Naive B cell (primary cell): ENCODE measurements at regions not wholly inside any gene's neighbourhood (a gene's known extent, or its start where the extent isn't known, plus 50 kb on each side); places are given as distances from the start of the nearest gene placed in this dataset.

Experiments
- ATAC-seq, 2 donors: fragments of 150-1000 bp; cut with Tn5 transposase; 2 replicates each; pipeline ENCODE4 v1.10.0; 2021; ENCODE audit warnings: low read depth in 2 of 2, mild to moderate bottlenecking in 2 of 2, moderate library complexity in 2 of 2
- DNase-seq: peaks from one replicate; pipeline ENCODE4 v3.0.0; 2022
- H3K27ac Mint-ChIP-seq, 6 donors: one replicate each; pipeline ENCODE4 v1.8.0; 2020 to 2022; ENCODE audit warnings: mild to moderate bottlenecking in 6 of 6, mixed read lengths in 6 of 6, moderate library complexity in 5 of 6, inconsistent platforms in 2 of 6
- H3K27me3 Mint-ChIP-seq, 3 donors: one replicate each; pipeline ENCODE4 v1.8.0; 2021 to 2022; ENCODE audit warnings: mixed read lengths in 3 of 3, mild to moderate bottlenecking in 1 of 3
- H3K36me3 Mint-ChIP-seq, 2 donors: one replicate each; pipeline ENCODE4 v1.8.0; 2020 to 2022; ENCODE audit warnings: mixed read lengths in 2 of 2, inconsistent platforms in 1 of 2, mild to moderate bottlenecking in 1 of 2
- H3K4me1 Mint-ChIP-seq, 3 donors: one replicate each; pipeline ENCODE4 v1.8.0; 2020 to 2022; ENCODE audit warnings: mixed read lengths in 3 of 3, inconsistent platforms in 1 of 3, mild to moderate bottlenecking in 1 of 3, moderate library complexity in 1 of 3
- H3K4me3 Mint-ChIP-seq, 8 donors: one replicate each; pipeline ENCODE4 v1.8.0; 2020 to 2022; ENCODE audit warnings: mild to moderate bottlenecking in 8 of 8, mixed read lengths in 8 of 8, moderate library complexity in 8 of 8, inconsistent platforms in 2 of 8
- H3K9me3 Mint-ChIP-seq, 7 donors: one replicate each; pipeline ENCODE4 v1.8.0; 2020 to 2022; ENCODE audit warnings: mixed read lengths in 7 of 7, mild to moderate bottlenecking in 5 of 7, inconsistent platforms in 2 of 7, moderate library complexity in 1 of 7

- Mint-ChIP-seq H3K27ac (no peak overlapping the region), H3K36me3 (no peaks in the 10 kb centered on the region), H3K9me3 (no peaks in the 10 kb centered on the region), H3K4me1 (peaks cover 0 to 4% (median 0%) of the 10 kb centered on the region in 3 donors), H3K4me3 (no peak overlapping the region), H3K27me3 (peaks cover 32 to 62% (median 55%) of the 10 kb centered on the region in 3 donors)
- ATAC-seq (no peak), DNase-seq (no peak)
These were observed 130.5 kb upstream of the PFKP start for GRCh38 chr10:2936816-2937215.

- H3K36me3 Mint-ChIP-seq: no peaks in the 10 kb centered on the region
- peaks cover 29 to 56% (median 45%) of the 10 kb centered on the region in 3 donors for H3K27me3 Mint-ChIP-seq
- no peaks in the 10 kb centered on the region for H3K9me3 Mint-ChIP-seq
- H3K4me1 Mint-ChIP-seq: peaks cover 0 to 4% (median 0%) of the 10 kb centered on the region in 3 donors
- H3K4me3 Mint-ChIP-seq: no peak overlapping the region
- no peak overlapping the region for H3K27ac Mint-ChIP-seq
- DNase-seq (no peak), ATAC-seq (no peak)
These were observed 131.5 kb upstream of the PFKP start for GRCh38 chr10:2935647-2936386.

- Mint-ChIP-seq H3K36me3 (no peaks in the 10 kb centered on the region), H3K27me3 (peaks cover 24 to 52% (median 37%) of the 10 kb centered on the region in 3 donors), H3K27ac (no peak overlapping the region), H3K9me3 (no peaks in the 10 kb centered on the region), H3K4me3 (no peak overlapping the region), H3K4me1 (peaks cover 0 to 4% (median 0%) of the 10 kb centered on the region in 3 donors)
- ATAC-seq (no peak), DNase-seq (no peak)
These were observed 133.4 kb upstream of the PFKP start for GRCh38 chr10:2933924-2934323.

- no peak overlapping the region for H3K4me3 Mint-ChIP-seq
- no peak overlapping the region for H3K27ac Mint-ChIP-seq
- H3K9me3 Mint-ChIP-seq: no peaks in the 10 kb centered on the region
- peaks cover 0 to 4% (median 0%) of the 10 kb centered on the region in 3 donors for H3K4me1 Mint-ChIP-seq
- no peak for ATAC-seq
- H3K36me3 Mint-ChIP-seq: no peaks in the 10 kb centered on the region
- no peak for DNase-seq
- H3K27me3 Mint-ChIP-seq: peaks cover 20 to 52% (median 33%) of the 10 kb centered on the region in 3 donors
These were observed 133.8 kb upstream of the PFKP start for GRCh38 chr10:2933519-2933918.

- ATAC-seq: no peak
- Mint-ChIP-seq H3K27me3 (peaks cover 22 to 52% (median 32%) of the 10 kb centered on the region in 3 donors), H3K4me3 (no peak overlapping the region), H3K27ac (no peak overlapping the region), H3K4me1 (peaks cover 3 to 7% (median 3%) of the 10 kb centered on the region in 3 donors), H3K9me3 (no peaks in the 10 kb centered on the region), H3K36me3 (no peaks in the 10 kb centered on the region)
- DNase-seq: no peak
These were observed 134.3 kb upstream of the PFKP start for GRCh38 chr10:2933071-2933470.

- Mint-ChIP-seq H3K27ac (no peak overlapping the region), H3K4me3 (no peak overlapping the region), H3K36me3 (no peaks in the 10 kb centered on the region), H3K27me3 (peaks cover 28 to 49% (median 41%) of the 10 kb centered on the region in 3 donors), H3K9me3 (peaks cover 0 to 2% (median 0%) of the 10 kb centered on the region in 7 donors), H3K4me1 (peaks cover 3 to 6% (median 6%) of the 10 kb centered on the region in 3 donors)
- ATAC-seq (no peak), DNase-seq (no peak)
These were observed 137.7 kb upstream of the PFKP start for GRCh38 chr10:2929480-2930258.

GRCh38 chr10:2927958-2928840, 139.1 kb upstream of the PFKP start:
- Mint-ChIP-seq H3K36me3 (no peaks in the 10 kb centered on the region), H3K4me1 (peaks cover 3 to 6% (median 6%) of the 10 kb centered on the region in 3 donors), H3K9me3 (peaks cover 0 to 2% (median 0%) of the 10 kb centered on the region in 7 donors), H3K4me3 (peak overlapping the region in 1 of 8 donors; percentile 55), H3K27ac (no peak overlapping the region), H3K27me3 (peaks cover 29 to 38% (median 36%) of the 10 kb centered on the region in 3 donors)
- ATAC-seq: peak; percentile 67 to 75
- DNase-seq: peak; percentile 49

- DNase-seq (no peak), ATAC-seq (no peak)
- H3K4me1 Mint-ChIP-seq: peaks cover 3 to 6% (median 6%) of the 10 kb centered on the region in 3 donors
- peaks cover 0 to 2% (median 0%) of the 10 kb centered on the region in 7 donors for H3K9me3 Mint-ChIP-seq
- peak overlapping the region in 1 of 6 donors; percentile 14 for H3K27ac Mint-ChIP-seq
- no peaks in the 10 kb centered on the region for H3K36me3 Mint-ChIP-seq
- H3K27me3 Mint-ChIP-seq: peaks cover 25 to 36% (median 36%) of the 10 kb centered on the region in 3 donors
- H3K4me3 Mint-ChIP-seq: no peak overlapping the region
These were observed 140.3 kb upstream of the PFKP start for GRCh38 chr10:2926918-2927660.

GRCh38 chr10:2925631-2926030, 141.7 kb upstream of the PFKP start:
- Mint-ChIP-seq H3K4me1 (peaks cover 3 to 6% (median 6%) of the 10 kb centered on the region in 3 donors), H3K4me3 (no peak overlapping the region), H3K27me3 (peaks cover 33 to 45% (median 40%) of the 10 kb centered on the region in 3 donors), H3K36me3 (no peaks in the 10 kb centered on the region), H3K27ac (no peak overlapping the region), H3K9me3 (peaks cover 0 to 2% (median 0%) of the 10 kb centered on the region in 7 donors)
- no peak for ATAC-seq
- DNase-seq: no peak

GRCh38 chr10:2924431-2924830, 142.9 kb upstream of the PFKP start:
- Mint-ChIP-seq H3K9me3 (peaks cover 0 to 2% (median 0%) of the 10 kb centered on the region in 7 donors), H3K36me3 (no peaks in the 10 kb centered on the region), H3K4me3 (no peak overlapping the region), H3K27me3 (peaks cover 33 to 45% (median 40%) of the 10 kb centered on the region in 3 donors), H3K4me1 (peaks cover 3 to 6% (median 6%) of the 10 kb centered on the region in 3 donors), H3K27ac (no peak overlapping the region)
- ATAC-seq (no peak), DNase-seq (no peak)

GRCh38 chr10:2921956-2922680, 145.2 kb upstream of the PFKP start:
- peaks cover 0 to under 1% (median 0%) of the 10 kb centered on the region in 7 donors for H3K9me3 Mint-ChIP-seq
- no peaks in the 10 kb centered on the region for H3K36me3 Mint-ChIP-seq
- H3K27me3 Mint-ChIP-seq: peaks cover 24 to 34% (median 29%) of the 10 kb centered on the region in 3 donors
- DNase-seq: no peak
- no peak overlapping the region for H3K27ac Mint-ChIP-seq
- H3K4me3 Mint-ChIP-seq: no peak overlapping the region
- ATAC-seq: no peak
- H3K4me1 Mint-ChIP-seq: no peaks in the 10 kb centered on the region

- H3K27ac Mint-ChIP-seq: peak overlapping the region in 1 of 6 donors; percentile 33
These were observed 146.7 kb upstream of the PFKP start for GRCh38 chr10:2920637-2921036.

More at GRCh38 chr10:2920637-2921036, 146.7 kb upstream of the PFKP start:
- Mint-ChIP-seq H3K4me3 (no peak overlapping the region), H3K36me3 (no peaks in the 10 kb centered on the region), H3K9me3 (no peaks in the 10 kb centered on the region), H3K27me3 (peaks cover 20 to 29% (median 25%) of the 10 kb centered on the region in 3 donors), H3K4me1 (peaks cover 0 to 3% (median 0%) of the 10 kb centered on the region in 3 donors)
- ATAC-seq (no peak), DNase-seq (no peak)
